ENCODE measurements at regions not wholly inside any gene's neighbourhood (a gene's known extent, or its start where the extent isn't known, plus 50 kb on each side); places are given as distances from the start of the nearest gene placed in this dataset.
A peak's percentile ranks its signal among the peaks of the same experiment; 100 is the strongest.

DNA sequence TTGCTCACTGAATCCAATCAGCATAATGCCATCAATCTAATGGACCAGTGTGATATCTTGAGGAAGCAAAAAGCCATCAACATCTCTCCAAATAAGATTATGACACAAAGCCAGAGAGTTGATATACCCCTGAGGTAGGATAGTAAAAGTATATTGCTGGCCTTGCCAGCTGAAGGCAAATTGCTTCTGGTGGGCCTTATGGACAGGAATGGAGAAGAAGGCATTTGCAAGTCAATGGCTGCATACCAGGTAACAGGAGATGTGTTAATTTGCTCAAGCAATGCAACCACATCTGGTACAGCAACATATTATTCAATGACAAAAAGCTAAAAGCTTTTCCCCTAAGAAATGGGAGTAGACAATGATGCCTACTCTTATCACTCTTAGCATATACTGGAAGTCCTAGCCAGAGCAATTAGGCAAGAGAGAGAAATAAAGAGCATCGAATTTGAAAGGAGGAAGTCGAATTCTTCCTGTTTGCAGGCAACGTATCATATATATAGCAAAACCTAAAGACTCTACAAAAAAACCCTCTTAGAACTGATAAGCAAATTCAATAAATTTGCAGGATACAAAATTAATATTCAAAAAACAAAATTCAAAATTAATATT is 216.1 kb upstream of the RASA1 start:
- DNase-seq (ENCODE audit: low read depth): no peak

DNA sequence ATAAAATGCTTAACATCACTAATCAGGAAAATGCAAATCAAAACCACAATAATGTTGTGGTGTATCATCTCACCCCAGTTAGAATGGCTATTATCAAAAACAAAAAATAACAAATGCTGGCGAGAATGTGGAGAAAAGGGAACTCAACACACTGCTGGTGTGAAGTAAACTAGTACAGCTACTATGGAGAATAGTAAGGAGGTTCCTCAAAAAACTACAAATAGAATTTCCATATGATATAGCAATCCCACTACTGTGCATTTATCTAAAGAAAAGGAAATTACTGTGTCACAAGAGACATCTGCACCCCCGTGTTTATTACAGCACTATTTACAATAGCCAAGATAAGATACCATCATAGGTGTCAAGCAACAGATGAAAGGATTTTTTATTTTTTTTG is 214.5 kb upstream of the RASA1 start:
- no peak for DNase-seq (ENCODE audit: low read depth)

DNA sequence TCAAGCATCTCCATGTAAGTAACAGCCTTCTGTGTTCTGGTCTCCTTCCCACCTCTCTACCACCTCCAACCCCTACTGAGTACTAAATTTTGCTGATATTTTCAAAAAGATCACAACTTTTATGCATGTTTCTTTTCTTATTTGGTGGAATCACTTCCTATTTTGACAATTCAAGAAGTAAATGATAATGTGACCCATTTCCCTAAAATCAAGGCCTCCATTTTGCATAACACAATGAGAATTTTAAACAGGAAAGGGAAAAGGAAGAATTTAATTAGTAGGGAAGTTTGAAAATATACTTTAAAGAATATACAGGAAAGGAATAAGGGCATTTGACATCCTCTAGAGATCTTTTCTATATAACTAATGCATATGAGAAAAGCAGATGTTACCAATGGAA is 212.9 kb upstream of the RASA1 start:
- DNase-seq (ENCODE audit: low read depth): no peak

DNA sequence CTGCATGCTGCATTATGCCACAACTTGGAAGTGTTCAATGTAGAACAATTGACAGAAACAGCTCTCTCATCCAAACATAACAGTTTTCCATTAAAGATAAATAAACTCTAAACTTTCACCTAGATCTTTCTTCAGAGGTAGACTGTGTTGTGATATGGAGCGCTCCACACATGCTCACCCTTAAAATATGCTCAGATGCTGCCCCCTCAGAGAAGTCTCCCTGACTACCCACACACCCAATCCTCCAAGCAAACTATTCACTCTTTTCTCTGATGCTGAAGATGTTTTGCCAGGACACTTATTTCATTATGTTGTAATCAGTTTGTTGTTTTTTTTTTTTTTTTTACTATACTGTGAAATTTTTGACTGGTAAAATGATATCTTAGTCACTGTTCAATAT is 206.6 kb upstream of the RASA1 start:
- DNase-seq (ENCODE audit: low read depth): no peak

DNA sequence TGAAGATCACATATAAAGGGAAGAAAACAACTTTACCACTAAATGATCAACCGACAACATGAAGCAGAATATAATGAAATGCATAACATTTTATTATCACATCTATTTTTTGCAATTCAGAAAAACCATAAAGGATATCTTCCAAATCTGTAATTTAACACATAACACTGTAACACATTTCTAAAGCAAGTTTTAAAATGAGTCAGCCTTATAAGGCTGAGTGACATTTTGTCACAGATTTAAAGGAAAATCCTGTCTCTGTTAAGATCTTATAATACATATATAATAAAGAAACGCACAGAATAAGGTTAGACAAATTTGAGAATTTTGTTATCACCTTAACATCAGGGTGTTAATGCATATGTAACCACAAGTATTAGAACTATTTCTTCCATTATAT is 198.4 kb upstream of the RASA1 start:
- DNase-seq (ENCODE audit: low read depth): no peak

DNA sequence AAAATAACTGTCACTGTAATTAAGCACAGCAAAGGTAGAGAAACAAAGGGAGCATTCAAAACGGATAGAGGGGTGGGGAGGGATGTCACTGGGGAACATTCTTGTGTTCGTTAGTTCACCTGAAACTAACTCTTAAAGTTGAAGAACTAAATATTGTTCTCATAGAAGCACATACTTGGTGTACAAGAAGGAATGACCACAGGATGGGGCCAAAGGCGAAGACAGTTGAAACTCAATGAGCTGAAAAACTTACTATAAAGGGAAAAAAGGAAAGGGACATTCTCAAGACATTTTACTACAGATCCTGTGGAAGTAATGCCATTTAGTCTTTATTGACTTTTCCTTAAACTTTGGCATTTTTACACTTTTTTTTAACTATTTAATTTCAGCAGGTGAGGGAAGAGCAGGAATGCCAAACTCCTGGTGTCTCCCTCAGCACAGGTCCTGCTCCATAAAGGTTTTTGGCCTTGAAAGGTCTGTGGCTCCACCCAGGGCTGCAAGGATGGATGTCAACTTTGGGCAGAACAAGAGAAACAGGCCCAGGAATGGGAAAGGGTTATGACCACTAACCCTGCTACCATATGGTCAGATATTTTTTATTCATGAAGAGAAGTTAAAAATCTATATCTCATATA is 197.6 kb upstream of the RASA1 start:
- DNase-seq (ENCODE audit: low read depth): peak; percentile 49

DNA sequence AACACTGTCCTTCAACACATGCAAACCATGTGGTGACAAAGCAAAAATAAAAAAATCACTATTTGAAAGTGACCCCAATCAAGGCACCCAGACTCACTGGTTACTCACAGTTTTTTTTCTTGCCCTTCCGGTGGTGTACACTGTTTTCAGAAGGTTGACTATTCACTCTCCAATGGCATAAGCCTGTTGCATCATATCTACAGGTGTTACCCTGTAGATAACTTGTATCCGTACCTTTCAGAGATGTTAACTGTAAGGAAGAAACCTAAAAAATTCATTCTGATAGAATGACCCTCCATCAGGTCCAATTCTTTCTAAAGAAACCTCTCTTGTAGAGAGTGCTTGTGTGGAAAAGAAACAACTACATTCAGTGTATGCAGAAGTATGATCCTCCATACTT is 193.6 kb upstream of the RASA1 start:
- no peak for DNase-seq (ENCODE audit: low read depth)

DNA sequence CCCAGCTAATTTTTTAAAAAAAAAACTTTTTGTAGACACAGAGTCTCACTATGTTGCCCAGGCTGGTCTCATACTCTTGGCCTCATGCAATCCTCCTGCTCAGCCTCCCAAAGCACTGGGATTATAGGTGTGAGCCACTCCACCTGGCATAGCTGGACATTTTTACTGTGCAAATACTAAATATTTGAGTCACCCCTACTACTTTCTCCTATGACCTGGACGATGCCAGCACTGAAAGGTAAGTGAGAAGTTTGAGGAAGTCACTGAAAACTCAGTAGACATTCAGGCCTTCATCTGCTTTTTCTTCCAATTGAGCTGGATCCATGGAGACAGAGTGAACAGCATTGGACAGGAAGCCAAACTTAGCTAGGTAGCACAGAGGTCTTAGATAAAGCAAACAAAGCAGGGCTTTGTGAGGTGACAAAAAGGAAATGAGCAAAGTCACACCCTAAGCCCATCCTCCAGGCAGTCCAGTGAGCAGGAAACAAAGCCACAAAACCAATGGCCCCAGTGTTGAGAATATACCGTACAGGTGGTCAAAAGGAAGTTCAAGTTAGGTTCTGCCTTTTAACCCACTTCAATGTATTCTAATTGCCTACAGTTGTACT is 192.6 kb upstream of the RASA1 start:
- DNase-seq (ENCODE audit: low read depth): no peak

DNA sequence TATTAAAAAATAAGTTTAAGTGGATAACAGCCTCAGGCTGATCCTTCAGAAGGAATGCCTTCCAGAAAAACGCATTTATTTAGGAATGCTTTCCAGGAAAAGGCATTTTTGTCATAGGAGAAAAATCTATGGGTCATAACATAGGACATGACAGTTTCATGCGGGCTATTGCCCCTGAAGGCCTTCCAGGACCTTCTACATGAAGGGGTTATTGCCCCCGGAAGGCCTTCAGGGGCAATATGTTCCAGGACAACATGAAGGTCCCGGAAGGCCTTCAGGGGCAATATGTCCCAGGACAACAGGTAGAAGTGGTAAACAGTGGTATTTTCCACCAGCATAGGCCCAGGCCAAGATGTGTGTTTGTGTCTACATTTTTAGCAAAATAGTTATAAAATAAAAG is 191.3 kb upstream of the RASA1 start:
- DNase-seq (ENCODE audit: low read depth): no peak

DNA sequence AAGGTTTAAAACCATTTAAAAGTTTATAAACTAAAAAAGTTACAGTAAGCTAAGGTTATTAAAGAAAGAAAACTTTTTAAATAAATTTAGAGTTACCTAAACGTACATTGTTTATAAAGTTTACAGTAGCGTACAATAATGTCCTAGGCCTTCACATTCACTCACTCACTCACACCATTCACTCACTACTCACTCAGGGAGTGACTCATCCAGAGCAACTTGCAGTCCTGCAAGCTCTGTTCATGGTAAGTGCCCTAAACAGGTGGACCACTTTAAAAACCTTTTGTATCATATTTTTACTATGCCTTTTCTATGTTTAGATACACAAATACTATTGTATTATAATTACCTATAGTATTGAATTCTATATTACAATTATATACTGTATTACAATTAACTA is 190.8 kb upstream of the RASA1 start:
- peak; percentile 1 for DNase-seq (ENCODE audit: low read depth)

DNA sequence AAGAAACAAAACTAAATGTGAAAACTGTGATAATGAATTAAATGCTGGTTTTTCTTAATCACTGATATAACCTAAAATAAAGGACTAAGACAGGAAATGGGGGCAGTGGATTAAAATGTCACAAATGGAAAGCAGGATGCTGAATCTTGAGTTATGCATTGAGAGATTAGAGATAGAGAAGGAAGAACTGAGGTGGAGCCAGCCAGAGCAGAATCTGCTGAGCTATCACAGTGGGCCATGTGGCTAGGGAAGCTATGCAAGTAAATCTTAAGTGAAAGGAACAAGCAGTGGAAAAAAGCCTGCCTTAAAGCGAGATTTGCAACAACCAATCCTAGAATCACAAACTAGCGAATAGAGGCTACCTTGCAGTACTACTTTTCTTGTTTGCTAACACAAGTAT is 188.5 kb upstream of the RASA1 start:
- no peak for DNase-seq (ENCODE audit: low read depth)

DNA sequence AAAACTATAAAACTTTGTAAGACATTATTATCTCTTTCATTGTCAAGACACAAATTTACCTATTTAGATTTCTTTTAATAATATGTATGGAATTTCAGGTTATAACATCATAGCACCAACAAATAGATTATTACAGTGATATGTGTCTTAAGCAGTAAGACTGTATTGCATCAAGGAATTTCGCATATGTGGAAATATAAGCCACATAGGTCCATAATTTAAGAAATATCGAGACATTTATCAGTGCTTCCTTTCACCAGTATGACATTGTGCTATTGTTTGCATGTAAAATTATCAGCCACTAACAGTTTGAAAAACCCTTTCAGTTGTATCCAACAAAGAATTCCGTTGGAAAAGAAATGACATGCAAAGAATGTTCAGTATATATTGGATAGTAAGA is 186.7 kb upstream of the RASA1 start:
- no peak for DNase-seq (ENCODE audit: low read depth)

DNA sequence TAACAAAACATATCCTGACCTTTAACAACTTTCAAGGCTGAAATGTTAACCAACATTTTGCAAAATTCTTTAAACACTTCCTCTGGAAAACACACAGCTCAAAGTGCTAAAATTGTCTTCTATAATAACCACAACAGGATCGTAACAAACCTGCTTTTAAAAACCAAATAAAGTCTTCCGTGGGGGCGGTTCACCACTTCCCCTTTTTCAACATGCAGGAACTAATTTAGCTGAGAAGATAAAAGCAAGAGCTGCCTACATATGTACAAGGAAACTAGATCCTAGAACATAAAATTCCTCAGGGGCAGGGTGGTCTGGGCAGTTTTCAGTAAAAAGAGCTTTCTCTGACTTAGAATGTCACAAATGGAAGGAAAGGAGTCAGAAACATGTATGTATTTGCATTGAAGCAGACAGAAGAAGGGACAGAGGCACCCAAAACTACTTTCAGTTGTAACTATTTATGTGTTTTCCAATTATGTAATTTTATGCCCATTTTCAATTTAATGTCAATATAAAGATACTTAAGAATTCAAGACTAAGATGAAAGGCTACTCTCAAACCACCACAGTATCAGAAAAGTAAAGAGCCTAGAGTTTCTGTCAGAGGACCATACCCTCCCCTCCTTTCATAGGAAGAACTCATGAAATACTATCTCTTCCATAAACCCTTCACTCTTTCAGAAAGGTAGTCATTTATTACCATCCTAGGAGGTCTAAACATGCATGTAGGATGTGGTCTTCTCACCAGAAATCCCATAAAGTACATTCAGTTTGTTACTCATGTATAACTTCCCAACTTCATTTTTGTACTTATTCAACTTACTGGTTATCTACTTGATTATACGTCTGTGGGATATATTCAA is 185.9 kb upstream of the RASA1 start:
- no peak for DNase-seq (ENCODE audit: low read depth)

DNA sequence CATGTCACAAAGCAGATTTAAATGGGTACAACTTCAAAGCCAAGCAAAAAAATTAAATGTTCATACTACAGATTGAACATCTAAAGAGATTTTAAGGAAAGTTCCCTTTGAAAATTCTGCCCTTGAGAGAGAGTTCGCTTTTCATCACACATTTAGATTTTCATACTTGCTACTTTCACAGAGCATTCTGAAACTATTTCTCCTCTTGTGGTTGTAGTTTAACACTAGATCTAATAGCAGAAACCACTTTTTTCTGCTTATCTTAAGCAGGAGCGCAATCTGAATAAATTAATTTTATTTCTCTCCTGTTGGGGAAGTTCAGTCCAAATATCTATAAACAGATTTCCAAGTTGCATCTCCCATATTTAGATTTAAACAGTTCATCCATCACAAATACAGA is 173.3 kb upstream of the RASA1 start:
- DNase-seq (ENCODE audit: low read depth): no peak

DNA sequence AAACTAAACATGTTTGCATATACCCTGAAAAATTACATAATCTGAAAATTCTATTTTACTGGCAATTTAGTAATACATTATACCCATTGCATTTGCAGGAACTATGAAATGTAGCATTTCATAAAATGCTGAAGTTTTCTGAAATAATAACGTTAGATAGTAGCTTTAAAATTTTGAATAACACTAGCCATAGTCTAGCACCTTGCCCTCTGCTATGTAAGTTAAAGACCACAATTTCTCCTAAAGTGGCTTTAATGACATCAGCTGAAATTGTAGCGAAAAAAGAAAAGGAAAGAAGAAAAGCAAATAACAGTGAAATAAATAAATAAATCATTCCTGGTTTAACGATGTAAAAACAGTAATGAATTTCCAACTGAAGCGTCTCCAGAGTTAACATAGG is 172.8 kb upstream of the RASA1 start:
- no peak for DNase-seq (ENCODE audit: low read depth)

DNA sequence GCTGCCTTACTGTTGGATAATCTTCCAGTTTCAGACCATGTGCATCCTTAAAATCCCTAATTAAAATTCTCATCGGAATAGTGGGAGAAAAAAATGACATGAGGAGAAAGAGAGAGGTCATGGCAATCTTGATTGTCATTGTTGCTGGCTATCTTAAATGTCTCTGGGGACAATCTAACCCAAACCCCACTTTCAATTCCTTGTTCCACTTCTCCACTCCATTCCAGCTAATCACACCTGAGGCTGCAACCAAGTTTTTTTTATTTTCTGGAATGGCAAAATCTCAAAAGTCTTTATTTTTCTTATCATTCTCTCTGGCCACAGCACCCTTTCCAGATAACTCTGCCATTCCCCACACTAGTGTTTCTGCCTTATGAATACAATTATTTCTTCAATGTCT is 171.9 kb upstream of the RASA1 start:
- DNase-seq (ENCODE audit: low read depth): no peak

DNA sequence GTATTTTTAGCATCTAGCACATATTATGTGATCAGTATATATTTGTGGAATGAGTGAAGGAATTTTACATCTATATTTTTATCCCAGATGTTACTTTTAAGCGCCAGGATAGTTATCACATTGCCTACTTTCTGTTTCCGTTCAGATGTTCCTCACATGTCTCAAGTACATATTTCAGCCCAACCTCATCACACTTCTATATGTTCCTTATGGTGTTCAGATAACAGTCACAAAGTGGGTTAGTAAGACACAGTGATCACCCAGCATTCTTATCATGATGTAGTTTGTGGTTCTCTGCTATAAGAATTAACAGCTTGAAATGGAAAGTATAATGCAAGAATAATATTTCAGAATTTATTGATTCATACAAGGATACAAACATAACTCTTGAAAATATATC is 170.0 kb upstream of the RASA1 start:
- no peak for DNase-seq (ENCODE audit: low read depth)

DNA sequence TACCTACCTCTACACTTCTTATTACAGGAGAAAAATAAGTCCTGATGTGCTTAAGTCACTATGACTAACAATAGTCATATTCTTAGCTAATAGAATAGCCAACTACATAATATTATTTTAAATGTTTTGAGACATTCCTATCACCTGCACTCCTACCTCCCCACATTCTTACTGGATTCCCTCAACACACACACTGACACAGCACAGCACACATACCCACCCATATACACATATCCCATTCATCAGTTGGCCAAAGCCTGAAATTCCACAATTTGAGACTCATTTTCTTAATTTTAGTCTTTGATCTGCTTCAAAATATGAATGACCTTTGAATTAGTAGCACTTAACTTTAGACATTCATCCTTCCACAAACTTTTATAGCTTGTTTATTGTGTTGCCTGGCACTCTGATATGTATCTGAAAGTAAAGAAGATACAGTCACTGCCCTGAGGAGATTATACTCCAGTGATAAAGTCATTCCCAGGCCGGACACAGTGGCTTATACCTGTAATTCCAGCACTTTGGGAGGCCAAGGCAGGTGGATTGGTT is 168.3 kb upstream of the RASA1 start:
- no peak for DNase-seq (ENCODE audit: low read depth)

DNA sequence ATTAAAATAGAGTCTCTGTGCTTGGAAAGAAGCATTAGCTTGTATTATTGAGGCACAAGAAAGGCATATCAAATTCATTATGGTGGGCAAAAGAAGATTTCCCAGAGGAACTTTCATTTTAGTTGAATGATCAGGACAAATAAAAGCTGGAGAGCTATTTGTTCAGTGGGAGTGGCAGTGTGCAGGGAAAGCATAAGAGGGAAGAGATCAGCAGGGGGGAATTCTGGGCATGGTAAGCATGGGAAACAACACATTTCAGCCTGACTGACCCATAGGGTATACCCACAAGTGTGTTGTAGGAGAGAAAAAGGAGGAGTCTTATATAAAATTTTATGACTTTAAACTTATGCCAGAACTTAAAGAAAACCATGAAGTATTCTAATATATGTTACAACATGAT is 167.7 kb upstream of the RASA1 start:
- DNase-seq (ENCODE audit: low read depth): no peak

DNA sequence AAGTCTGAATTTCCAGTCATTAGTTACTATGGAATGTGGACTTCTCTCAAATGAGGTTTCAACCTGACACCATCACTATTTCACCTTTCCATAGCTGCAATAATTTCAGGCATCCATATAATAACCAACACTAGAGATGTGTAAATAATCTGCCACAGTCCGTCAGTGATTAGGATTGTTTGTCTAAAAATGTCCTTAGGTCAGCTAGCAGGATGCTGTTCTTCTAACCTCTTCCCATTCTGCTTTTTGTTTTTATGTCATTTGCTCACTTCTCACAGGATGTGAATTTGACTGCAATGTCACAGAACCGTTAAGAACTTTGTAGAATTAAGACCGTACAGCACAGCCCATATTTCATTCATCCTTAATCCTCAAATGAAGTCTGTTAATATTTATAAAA is 166.4 kb upstream of the RASA1 start:
- DNase-seq (ENCODE audit: low read depth): no peak

DNA sequence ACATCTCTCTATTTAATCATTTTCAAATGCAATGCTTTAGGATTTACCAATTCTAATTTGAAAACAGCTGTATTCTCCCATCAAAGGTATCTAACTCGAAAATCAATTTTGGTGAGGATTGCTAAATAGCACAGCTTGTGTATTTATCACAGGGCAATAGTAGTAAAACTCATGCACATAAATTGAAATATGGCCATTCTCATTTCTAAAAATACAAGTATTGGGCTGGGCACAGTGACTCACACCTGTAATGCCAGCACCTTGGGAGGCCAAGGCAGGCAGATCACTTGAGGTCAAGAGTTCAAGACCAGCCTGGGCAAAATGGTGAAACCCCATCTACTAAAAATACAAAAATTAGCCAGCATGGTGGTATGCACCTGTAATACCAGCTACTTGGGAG is 164.8 kb upstream of the RASA1 start:
- DNase-seq (ENCODE audit: low read depth): no peak

DNA sequence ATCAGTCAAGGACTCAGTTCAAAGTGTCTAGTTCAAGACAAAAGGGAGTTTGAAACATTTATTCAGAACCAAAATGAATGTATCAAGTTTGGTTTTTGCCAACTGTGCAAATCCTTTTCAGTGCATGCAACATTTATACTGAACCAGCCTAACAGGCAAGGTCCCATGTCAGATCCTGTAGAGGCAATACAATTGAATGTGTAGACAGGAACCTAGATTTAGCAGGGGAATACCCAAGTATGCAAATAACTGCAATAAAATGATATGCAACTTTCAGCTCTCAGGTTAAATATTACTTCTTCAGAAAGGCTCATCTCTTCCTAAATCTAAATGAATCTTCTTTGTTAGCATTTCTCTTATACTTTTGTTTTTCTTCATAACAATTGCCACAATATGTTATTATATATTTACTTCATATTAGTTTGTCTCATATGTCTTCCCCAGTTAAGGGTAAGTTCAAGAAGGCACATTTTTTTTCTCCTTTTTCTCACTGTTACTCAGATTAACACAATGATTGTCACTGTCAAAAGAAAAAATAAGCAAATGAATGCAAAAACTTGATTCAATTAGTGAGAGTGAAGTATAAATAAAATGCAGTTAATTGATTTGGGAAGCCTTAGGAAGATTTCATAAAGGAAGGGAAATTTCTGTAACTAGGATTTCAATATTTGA is 163.9 kb upstream of the RASA1 start:
- DNase-seq (ENCODE audit: low read depth): no peak
